Fibroblast of peridontal ligament (primary cell): ENCODE measurements at regions not wholly inside any gene's neighbourhood (a gene's known extent, or its start where the extent isn't known, plus 50 kb on each side); places are given as distances from the start of the nearest gene placed in this dataset.
"Not testable (repeated sequence)": the region's sequence is repeated elsewhere in the genome, so short reads cannot be mapped to it uniquely, and the experiment has no call there.

Experiments used
- DNase-seq: peaks from one replicate; pipeline ENCODE4 v3.0.0-alpha.2; 2010; ENCODE audit errors: extremely low read depth

- DNase-seq = no peak
Measured at GRCh38 chr13:103935117-103935516, 868.9 kb upstream of the SLC10A2 start.

- DNase-seq = no peak
Measured at GRCh38 chr13:103931885-103932284, 865.7 kb upstream of the SLC10A2 start.

- no peak for DNase-seq
Measured at GRCh38 chr13:103931331-103931845, 865.2 kb upstream of the SLC10A2 start.

- no peak for DNase-seq
Measured at GRCh38 chr13:103926118-103926517, 859.9 kb upstream of the SLC10A2 start.

GRCh38 chr13:103908911-103909310, 842.7 kb upstream of the SLC10A2 start:
- DNase-seq = no peak

- DNase-seq = no peak
Measured at GRCh38 chr13:103908274-103908673, 842.1 kb upstream of the SLC10A2 start.

GRCh38 chr13:103903790-103904189, 837.6 kb upstream of the SLC10A2 start:
- no peak for DNase-seq

GRCh38 chr13:103898481-103898880, 832.3 kb upstream of the SLC10A2 start:
- DNase-seq = no peak

- no peak for DNase-seq
Measured at GRCh38 chr13:103895835-103896531, 829.8 kb upstream of the SLC10A2 start.

- DNase-seq = no peak
Measured at GRCh38 chr13:103894626-103895025, 828.4 kb upstream of the SLC10A2 start.

GRCh38 chr13:103884101-103884723, 818.0 kb upstream of the SLC10A2 start:
- DNase-seq = no peak

- peak; percentile 46 for DNase-seq
Measured at GRCh38 chr13:103883698-103884097, 817.5 kb upstream of the SLC10A2 start.

- DNase-seq = peak; percentile 95
Measured at GRCh38 chr13:103883164-103883563, 816.9 kb upstream of the SLC10A2 start.

- DNase-seq = not testable (repeated sequence)
Measured at GRCh38 chr13:103880146-103880545, 813.9 kb upstream of the SLC10A2 start.

GRCh38 chr13:103878891-103879605, 812.8 kb upstream of the SLC10A2 start:
- DNase-seq = no peak

GRCh38 chr13:103876571-103876970, 810.4 kb upstream of the SLC10A2 start:
- DNase-seq = peak; percentile 31

- DNase-seq = no peak
Measured at GRCh38 chr13:103873725-103874124, 807.5 kb upstream of the SLC10A2 start.

GRCh38 chr13:103866048-103866447, 799.8 kb upstream of the SLC10A2 start:
- DNase-seq = no peak

- DNase-seq = no peak
Measured at GRCh38 chr13:103862525-103862924, 796.3 kb upstream of the SLC10A2 start.

GRCh38 chr13:103859952-103860351, 793.7 kb upstream of the SLC10A2 start:
- DNase-seq = no peak

- DNase-seq = no peak
Measured at GRCh38 chr13:103852036-103852435, 785.8 kb upstream of the SLC10A2 start.

GRCh38 chr13:103844471-103844870, 778.3 kb upstream of the SLC10A2 start:
- DNase-seq = no peak

- DNase-seq = no peak
Measured at GRCh38 chr13:103839460-103839859, 773.2 kb upstream of the SLC10A2 start.
